Transverse colon (tissue), 4 donors: ENCODE measurements at regions not wholly inside any gene's neighbourhood (a gene's known extent, or its start where the extent isn't known, plus 50 kb on each side); places are given as distances from the start of the nearest gene placed in this dataset.

Experiments
- DNase-seq: peaks from one replicate; pipeline ENCODE4 v3.0.0-alpha.2; 2019
- H3K27ac ChIP-seq, 4 donors: fragments of 200-600 bp; sonication (generic); 2 replicates each; pipeline ENCODE4 v1.5.1; 2016 to 2018; ENCODE audit warnings: inconsistent platforms in 4 of 4
- H3K27me3 ChIP-seq: fragments of 200-600 bp; sonication (generic); 2 replicates; pipeline ENCODE4 v1.5.1; 2017; ENCODE audit warnings: inconsistent platforms
- H3K36me3 ChIP-seq, 4 donors: fragments of 200-600 bp; sonication (generic); 2 replicates each; pipeline ENCODE4 v1.5.1; 2017 to 2019; ENCODE audit warnings: inconsistent platforms in 4 of 4
- H3K4me1 ChIP-seq, 4 donors: fragments of 200-600 bp; sonication (generic); 2 replicates each; pipeline ENCODE4 v1.5.1; 2017 to 2020; ENCODE audit warnings: inconsistent platforms in 4 of 4
- H3K4me3 ChIP-seq, 4 donors: fragments of 200-600 bp; sonication (generic); 1 replicate in 1 of 4; 2 replicates in 3 of 4; pipeline versions ENCODE4 v1.5.1 to v1.6.1; 2017 to 2019; ENCODE audit warnings: inconsistent platforms in 4 of 4
- H3K9me3 ChIP-seq, 2 donors: fragments of 200-600 bp; sonication (generic); 2 replicates each; pipeline ENCODE4 v1.5.1; 2017 to 2019; ENCODE audit warnings: inconsistent platforms in 2 of 2
- EP300 ChIP-seq: sonication (generic); formaldehyde crosslinking; IDR thresholded peaks from one replicate; pipeline ENCODE4 v1.6.1; 2017; ENCODE audit warnings: antibody characterized with exemption, low read depth
- POLR2A ChIP-seq: fragments of 450-650 bp; IDR thresholded peaks from one replicate; pipeline ENCODE4 v1.6.1; 2016; ENCODE audit warnings: antibody characterized with exemption, mild to moderate bottlenecking, moderate library complexity
- POLR2AphosphoS5 ChIP-seq, 3 donors: sonication (generic); formaldehyde crosslinking; IDR thresholded peaks; one replicate each; pipeline ENCODE4 v1.6.1; 2016; ENCODE audit warnings: antibody characterized with exemption in 3 of 3
- WGBS, 2 donors: methylation state at CpG; one replicate each; pipeline ENCODE4 v1.1.5; 2018; ENCODE audit warnings: low coverage in 1 of 2; 5-methylcytosine and 5-hydroxymethylcytosine counted together
- in situ Hi-C, 4 donors: fragments of 200-750 bp; cut with MboI; loops; one replicate each; pipeline versions ENCODE4 v1.15.0 to v1.15.1; 2017; ENCODE audit warnings: low sequenced_read_pairs in 3 of 4, low pct_ligation_motif_present in 1 of 4, low pct_unique_long_range_greater_than_20kb in 1 of 4
- intact Hi-C: fragments of 100-400 bp; cut with DNase I; formaldehyde crosslinking; loops from one replicate; pipeline ENCODE4 v1.15.1; 2023; ENCODE audit warnings: low total_unique reads
- TF ChIP-seq, protein P1 (sequence below), 5 experiments: fragments of 200-600 bp in 3 of 5; fragments of 450-650 bp in 2 of 5; sonication (generic) in 3 of 5; IDR thresholded peaks; 1 replicate in 2 of 5; 2 replicates in 3 of 5; pipeline ENCODE4 v1.5.1; 2016 to 2017; ENCODE audit warnings: antibody characterized with exemption in 5 of 5, inconsistent platforms in 3 of 5, mild to moderate bottlenecking in 2 of 5, moderate library complexity in 1 of 5

DNA sequence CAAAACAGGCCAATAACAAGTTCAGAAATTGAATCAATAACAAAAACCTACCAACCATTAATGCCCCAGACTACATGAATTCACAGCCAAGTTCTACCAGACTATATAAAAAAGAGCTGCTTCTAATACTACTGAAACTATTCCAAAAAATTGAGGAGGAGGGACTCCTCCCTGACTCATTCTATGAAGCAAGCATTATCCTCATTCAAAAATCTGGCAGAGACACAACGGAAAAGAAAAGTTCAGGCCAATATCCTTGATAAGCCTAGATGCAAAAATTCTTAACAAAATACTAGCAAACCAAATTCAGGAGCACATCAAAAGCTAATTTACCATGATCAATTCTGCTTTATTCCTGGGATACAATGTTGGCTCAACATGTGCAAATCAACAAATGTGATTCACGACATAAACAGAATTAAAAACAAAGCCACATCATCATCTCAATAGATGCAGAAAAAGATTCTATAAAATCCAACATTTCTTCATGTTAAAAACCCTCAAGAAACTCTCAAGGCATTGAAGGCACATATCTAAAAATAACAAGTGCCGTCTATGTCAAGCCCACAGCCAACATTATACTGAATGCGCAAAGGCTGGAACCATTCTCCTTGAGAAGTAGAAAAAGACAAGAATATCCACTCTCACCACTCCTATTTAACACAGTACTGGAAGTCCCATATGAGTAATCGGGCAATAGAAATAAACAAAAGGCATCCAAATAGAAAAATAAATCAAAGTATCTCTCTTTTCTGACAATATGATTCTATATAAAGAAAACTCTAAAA lies 573.6 kb upstream of the GRM7 start:
- H3K4me1 ChIP-seq = no peaks in the 10 kb centered on the region
- no peaks in the 10 kb centered on the region for H3K36me3 ChIP-seq
- H3K27ac ChIP-seq = no peak overlapping the region
- WGBS, 2 donors = 64 to 77% methylated on average over 5 of the region's 5 CpGs
- TF ChIP-seq POLR2A (no peak), POLR2AphosphoS5 (IDR thresholded peaks at IDR 0.05) (no peak), EP300 (no peak)
- TF ChIP-seq, protein P1, sequence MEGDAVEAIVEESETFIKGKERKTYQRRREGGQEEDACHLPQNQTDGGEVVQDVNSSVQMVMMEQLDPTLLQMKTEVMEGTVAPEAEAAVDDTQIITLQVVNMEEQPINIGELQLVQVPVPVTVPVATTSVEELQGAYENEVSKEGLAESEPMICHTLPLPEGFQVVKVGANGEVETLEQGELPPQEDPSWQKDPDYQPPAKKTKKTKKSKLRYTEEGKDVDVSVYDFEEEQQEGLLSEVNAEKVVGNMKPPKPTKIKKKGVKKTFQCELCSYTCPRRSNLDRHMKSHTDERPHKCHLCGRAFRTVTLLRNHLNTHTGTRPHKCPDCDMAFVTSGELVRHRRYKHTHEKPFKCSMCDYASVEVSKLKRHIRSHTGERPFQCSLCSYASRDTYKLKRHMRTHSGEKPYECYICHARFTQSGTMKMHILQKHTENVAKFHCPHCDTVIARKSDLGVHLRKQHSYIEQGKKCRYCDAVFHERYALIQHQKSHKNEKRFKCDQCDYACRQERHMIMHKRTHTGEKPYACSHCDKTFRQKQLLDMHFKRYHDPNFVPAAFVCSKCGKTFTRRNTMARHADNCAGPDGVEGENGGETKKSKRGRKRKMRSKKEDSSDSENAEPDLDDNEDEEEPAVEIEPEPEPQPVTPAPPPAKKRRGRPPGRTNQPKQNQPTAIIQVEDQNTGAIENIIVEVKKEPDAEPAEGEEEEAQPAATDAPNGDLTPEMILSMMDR (IDR thresholded peaks at IDR 0.05) = no peak
- no peak overlapping the region for H3K4me3 ChIP-seq
- in situ Hi-C loops (no loop called here), intact Hi-C loops (no loop called here)
- no peaks in the 10 kb centered on the region for H3K9me3 ChIP-seq
- no peak for DNase-seq
- H3K27me3 ChIP-seq = no peaks in the 10 kb centered on the region

- H3K36me3 ChIP-seq = no peaks in the 10 kb centered on the region
- 70 to 77% methylated on average over 3 of the region's 3 CpGs for WGBS, 2 donors
- H3K4me3 ChIP-seq = no peak overlapping the region
Observed at GRCh38 chr3:6301626-6302025, 559.3 kb upstream of the GRM7 start.

GRCh38 chr3:6315906-6316305 lies 545.0 kb upstream of the GRM7 start:
- Histone ChIP-seq H3K9me3 (no peaks in the 10 kb centered on the region), H3K36me3 (no peaks in the 10 kb centered on the region), H3K27ac (no peak overlapping the region), H3K4me1 (no peaks in the 10 kb centered on the region), H3K4me3 (no peak overlapping the region), H3K27me3 (no peaks in the 10 kb centered on the region)
- 93 to 100% methylated on average over 1 to 4 of the region's 4 CpGs for WGBS, 2 donors
- TF ChIP-seq, protein P1 (IDR thresholded peaks at IDR 0.05) = no peak
- TF ChIP-seq EP300 = no peak
- TF ChIP-seq POLR2A = no peak
- no peak for TF ChIP-seq POLR2AphosphoS5 (IDR thresholded peaks at IDR 0.05)
- in situ Hi-C loops = no loop called here
- no peak for DNase-seq
- intact Hi-C loops = no loop called here

More at GRCh38 chr3:6301626-6302025, 559.3 kb upstream of the GRM7 start:
- in situ Hi-C loops = no loop called here
- H3K9me3 ChIP-seq = peaks cover 0 to 4% of the 10 kb centered on the region in 2 donors
- DNase-seq = no peak
- intact Hi-C loops = no loop called here
- H3K27me3 ChIP-seq = no peaks in the 10 kb centered on the region
- no peak for TF ChIP-seq POLR2A
- TF ChIP-seq EP300 = no peak
- TF ChIP-seq, protein P1 (IDR thresholded peaks at IDR 0.05) = no peak
- no peak for TF ChIP-seq POLR2AphosphoS5 (IDR thresholded peaks at IDR 0.05)
- no peaks in the 10 kb centered on the region for H3K4me1 ChIP-seq
- no peak overlapping the region for H3K27ac ChIP-seq

GRCh38 chr3:6321999-6322398 lies 538.9 kb upstream of the GRM7 start:
- Histone ChIP-seq H3K27ac (no peak overlapping the region), H3K36me3 (no peaks in the 10 kb centered on the region), H3K27me3 (no peaks in the 10 kb centered on the region), H3K4me1 (no peaks in the 10 kb centered on the region), H3K4me3 (no peak overlapping the region), H3K9me3 (no peaks in the 10 kb centered on the region)
- intact Hi-C loops = no loop called here
- in situ Hi-C loops = no loop called here
- TF ChIP-seq POLR2AphosphoS5 (IDR thresholded peaks at IDR 0.05) = no peak
- no peak for TF ChIP-seq EP300
- TF ChIP-seq, protein P1 (IDR thresholded peaks at IDR 0.05) = no peak
- TF ChIP-seq POLR2A = no peak
- DNase-seq = no peak
- whole genome bisulfite sequencing, 2 donors = 69 to 83% methylated on average over 2 to 3 of the region's 3 CpGs
